Smooth muscle cell (in vitro differentiated cells): ENCODE measurements at regions not wholly inside any gene's neighbourhood (a gene's known extent, or its start where the extent isn't known, plus 50 kb on each side); places are given as distances from the start of the nearest gene placed in this dataset.

Experiments used
- DNase-seq: peaks from one replicate; lab custom pipeline; 2025; ENCODE audit not compliant: unreplicated experiment; lab: John Stamatoyannopoulos, UW
- H2AFZ ChIP-seq: fragments of 200-600 bp; sonication (generic); 2 replicates; pipeline ENCODE4 v1.6.0; 2016; ENCODE audit warnings: antibody characterized with exemption, low read depth, mild to moderate bottlenecking
- H3F3A ChIP-seq: fragments of 200-600 bp; sonication (generic); 2 replicates; pipeline ENCODE4 v1.6.0; 2017; ENCODE audit warnings: antibody characterized with exemption, low read depth
- H3K27ac ChIP-seq: fragments of 200-600 bp; sonication (generic); 2 replicates; pipeline ENCODE4 v1.5.1; 2016; ENCODE audit warnings: low read depth, mild to moderate bottlenecking
- H3K27me3 ChIP-seq: fragments of 200-600 bp; sonication (generic); 2 replicates; pipeline ENCODE4 v1.6.1; 2016; ENCODE audit warnings: low read depth, mild to moderate bottlenecking
- H3K36me3 ChIP-seq: fragments of 200-600 bp; sonication (generic); 2 replicates; pipeline ENCODE4 v1.5.1; 2016; ENCODE audit warnings: low read depth
- H3K4me1 ChIP-seq: fragments of 200-600 bp; sonication (generic); 2 replicates; pipeline ENCODE4 v1.5.1; 2016; ENCODE audit warnings: low read depth
- H3K4me2 ChIP-seq: fragments of 200-600 bp; sonication (generic); 2 replicates; pipeline ENCODE4 v1.6.0; 2016; ENCODE audit warnings: mild to moderate bottlenecking
- H3K4me3 ChIP-seq: fragments of 200-600 bp; sonication (generic); 2 replicates; pipeline ENCODE4 v1.5.1; 2016; ENCODE audit warnings: mild to moderate bottlenecking
- H3K79me2 ChIP-seq: fragments of 200-600 bp; sonication (generic); 2 replicates; pipeline ENCODE4 v1.6.0; 2016; ENCODE audit warnings: low read depth, mild to moderate bottlenecking
- H3K9ac ChIP-seq: fragments of 200-600 bp; sonication (generic); 2 replicates; pipeline ENCODE4 v1.6.0; 2016; ENCODE audit warnings: low read depth
- H3K9me3 ChIP-seq: fragments of 200-600 bp; sonication (generic); replicated peaks from 2 replicates; pipeline ENCODE4 v1.5.1; 2016; ENCODE audit warnings: low read depth
- H4K20me1 ChIP-seq: fragments of 200-600 bp; sonication (generic); 2 replicates; pipeline ENCODE4 v1.6.0; 2016; ENCODE audit warnings: low read depth
- WGBS: methylation state at CpG from one replicate; pipeline ENCODE4 v1.1.7; 2016; ENCODE audit warnings: low lambda C conversion rate; 5-methylcytosine and 5-hydroxymethylcytosine counted together
- TF ChIP-seq, protein P1 (sequence below): fragments of 200-600 bp; sonication (generic); IDR thresholded peaks from 2 replicates; pipeline ENCODE4 v1.5.1; 2017; ENCODE audit warnings: borderline replicate concordance, mild to moderate bottlenecking, antibody characterized with exemption; ENCODE audit not compliant: insufficient read depth, poor library complexity, severe bottlenecking

DNA sequence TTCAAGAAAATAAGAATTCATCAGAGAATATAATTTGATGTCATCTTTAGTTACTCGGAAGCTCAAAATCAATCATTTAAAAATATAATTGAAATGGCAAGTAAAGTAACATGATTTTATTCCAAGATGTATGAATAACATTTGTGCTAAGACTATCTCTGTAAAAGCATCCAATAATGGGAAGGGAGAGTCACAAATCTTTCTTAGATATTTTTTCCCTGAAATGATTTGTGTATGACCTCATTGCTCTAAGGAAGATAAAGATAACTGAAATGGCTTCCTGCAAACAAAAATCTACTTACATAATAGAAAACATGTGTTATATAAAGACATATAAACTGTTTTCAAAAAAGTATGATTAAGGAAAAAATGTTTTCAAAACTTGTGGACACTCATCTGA is 97.4 kb upstream of the FGF10 start:
- no peaks in the 10 kb centered on the region for H3K79me2 ChIP-seq
- TF ChIP-seq, protein P1, sequence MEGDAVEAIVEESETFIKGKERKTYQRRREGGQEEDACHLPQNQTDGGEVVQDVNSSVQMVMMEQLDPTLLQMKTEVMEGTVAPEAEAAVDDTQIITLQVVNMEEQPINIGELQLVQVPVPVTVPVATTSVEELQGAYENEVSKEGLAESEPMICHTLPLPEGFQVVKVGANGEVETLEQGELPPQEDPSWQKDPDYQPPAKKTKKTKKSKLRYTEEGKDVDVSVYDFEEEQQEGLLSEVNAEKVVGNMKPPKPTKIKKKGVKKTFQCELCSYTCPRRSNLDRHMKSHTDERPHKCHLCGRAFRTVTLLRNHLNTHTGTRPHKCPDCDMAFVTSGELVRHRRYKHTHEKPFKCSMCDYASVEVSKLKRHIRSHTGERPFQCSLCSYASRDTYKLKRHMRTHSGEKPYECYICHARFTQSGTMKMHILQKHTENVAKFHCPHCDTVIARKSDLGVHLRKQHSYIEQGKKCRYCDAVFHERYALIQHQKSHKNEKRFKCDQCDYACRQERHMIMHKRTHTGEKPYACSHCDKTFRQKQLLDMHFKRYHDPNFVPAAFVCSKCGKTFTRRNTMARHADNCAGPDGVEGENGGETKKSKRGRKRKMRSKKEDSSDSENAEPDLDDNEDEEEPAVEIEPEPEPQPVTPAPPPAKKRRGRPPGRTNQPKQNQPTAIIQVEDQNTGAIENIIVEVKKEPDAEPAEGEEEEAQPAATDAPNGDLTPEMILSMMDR = no peak
- H3K27me3 ChIP-seq = no peaks in the 10 kb centered on the region
- H2AFZ ChIP-seq = no peak overlapping the region
- H3K9ac ChIP-seq = no peak overlapping the region
- no peak overlapping the region for H3K4me3 ChIP-seq
- no peaks in the 10 kb centered on the region for H3K9me3 ChIP-seq
- no peaks in the 10 kb centered on the region for H3K4me1 ChIP-seq
- no peaks in the 10 kb centered on the region for H3F3A ChIP-seq
- H3K36me3 ChIP-seq = no peaks in the 10 kb centered on the region
- no peak overlapping the region for H3K27ac ChIP-seq
- no peak for DNase-seq
- H3K4me2 ChIP-seq = no peak overlapping the region
- no peaks in the 10 kb centered on the region for H4K20me1 ChIP-seq
- 37% methylated on average over 1 of the region's 1 CpG for WGBS

DNA sequence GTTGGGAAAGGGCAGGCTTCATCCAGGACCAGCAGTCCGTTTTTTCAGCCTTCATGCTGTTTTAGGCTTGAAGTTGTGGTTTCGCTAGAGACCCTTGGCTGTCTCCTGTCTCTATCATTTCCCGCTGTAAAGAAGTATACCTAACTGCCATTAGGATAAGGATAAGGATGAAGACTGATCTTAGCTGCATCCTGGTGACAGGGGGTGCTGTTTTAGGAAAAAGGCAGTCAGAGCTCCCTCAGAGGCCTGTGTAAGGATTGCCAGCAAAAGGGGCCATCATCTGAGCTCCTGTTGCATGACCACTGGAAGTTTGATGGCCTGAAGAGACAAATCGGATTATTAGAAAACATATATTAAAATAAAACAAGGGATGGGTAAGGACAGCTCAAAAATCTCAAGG is 64.8 kb upstream of the FGF10 start:
- TF ChIP-seq, protein P1 = no peak
- no peaks in the 10 kb centered on the region for H4K20me1 ChIP-seq
- no peaks in the 10 kb centered on the region for H3F3A ChIP-seq
- no peak for DNase-seq
- no peak overlapping the region for H2AFZ ChIP-seq
- no peak overlapping the region for H3K9ac ChIP-seq
- H3K4me3 ChIP-seq = no peak overlapping the region
- H3K4me2 ChIP-seq = no peak overlapping the region
- H3K27me3 ChIP-seq = no peaks in the 10 kb centered on the region
- no peaks in the 10 kb centered on the region for H3K4me1 ChIP-seq
- no peak overlapping the region for H3K27ac ChIP-seq
- no peaks in the 10 kb centered on the region for H3K9me3 ChIP-seq
- no peaks in the 10 kb centered on the region for H3K36me3 ChIP-seq
- H3K79me2 ChIP-seq = no peaks in the 10 kb centered on the region
- WGBS = 89% methylated on average over 4 of the region's 4 CpGs

DNA sequence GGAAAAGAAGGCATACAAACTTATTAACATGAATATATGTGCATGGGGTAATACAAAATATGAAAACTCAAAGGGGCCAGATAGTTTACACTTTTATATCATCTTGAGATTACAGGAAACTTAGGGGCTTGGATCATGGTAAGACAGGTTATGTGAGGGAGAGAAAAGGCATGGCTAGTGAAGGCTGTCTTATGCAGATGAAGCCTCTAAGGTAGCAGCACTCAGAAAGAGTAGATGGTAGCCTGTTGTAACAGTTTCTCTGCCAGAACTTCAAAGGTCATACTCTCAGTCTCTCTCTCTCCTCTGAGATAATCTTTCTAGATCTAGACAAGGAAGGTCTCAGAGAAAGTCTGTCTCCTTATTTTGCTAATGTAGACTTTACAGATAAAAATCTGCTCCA is 57.2 kb upstream of the FGF10 start:
- Histone ChIP-seq H3K79me2 (no peaks in the 10 kb centered on the region), H2AFZ (no peak overlapping the region), H3K36me3 (no peaks in the 10 kb centered on the region), H3K4me3 (no peak overlapping the region), H4K20me1 (no peaks in the 10 kb centered on the region), H3K4me1 (no peaks in the 10 kb centered on the region), H3K4me2 (no peak overlapping the region), H3K9me3 (no peaks in the 10 kb centered on the region), H3F3A (no peaks in the 10 kb centered on the region), H3K27ac (no peak overlapping the region), H3K9ac (no peak overlapping the region), H3K27me3 (no peaks in the 10 kb centered on the region)
- DNase-seq = no peak
- TF ChIP-seq, protein P1 = no peak

DNA sequence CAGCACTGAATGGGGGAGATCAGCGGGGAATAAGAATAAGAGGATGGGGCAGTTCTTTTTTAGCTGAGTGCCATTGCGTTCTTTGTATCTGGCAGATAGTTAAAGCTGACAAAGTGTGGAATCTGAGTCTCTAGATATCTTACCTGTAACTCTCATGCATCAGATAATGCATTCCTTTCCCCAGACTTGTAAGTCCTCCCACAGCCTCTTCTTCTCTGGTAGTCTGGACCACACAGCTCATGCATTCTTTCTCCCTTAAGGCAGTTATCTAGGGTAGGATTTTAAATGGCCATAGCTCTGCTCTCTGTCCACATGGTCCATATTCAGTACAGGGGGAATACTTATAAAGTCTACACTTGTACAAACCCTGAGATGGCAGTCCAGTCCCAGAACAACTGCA is 54.0 kb upstream of the FGF10 start:
- TF ChIP-seq, protein P1 = no peak
- no peaks in the 10 kb centered on the region for H3F3A ChIP-seq
- 45% methylated on average over 2 of the region's 2 CpGs for WGBS
- no peak overlapping the region for H3K9ac ChIP-seq
- no peak overlapping the region for H3K4me2 ChIP-seq
- H3K4me3 ChIP-seq = no peak overlapping the region
- H4K20me1 ChIP-seq = no peaks in the 10 kb centered on the region
- H3K79me2 ChIP-seq = no peaks in the 10 kb centered on the region
- no peaks in the 10 kb centered on the region for H3K4me1 ChIP-seq
- H3K9me3 ChIP-seq = no peaks in the 10 kb centered on the region
- no peaks in the 10 kb centered on the region for H3K27me3 ChIP-seq
- H3K36me3 ChIP-seq = no peaks in the 10 kb centered on the region
- H3K27ac ChIP-seq = no peak overlapping the region
- H2AFZ ChIP-seq = no peak overlapping the region
- DNase-seq = no peak
